Hematopoietic multipotent progenitor cell treated with erythropoietin and hydrocortisone succinate and interleukin-3 and kit ligand, for 4 days (in vitro differentiated cells): ENCODE measurements at regions not wholly inside any gene's neighbourhood (a gene's known extent, or its start where the extent isn't known, plus 50 kb on each side); places are given as distances from the start of the nearest gene placed in this dataset.

Experiments used
- DNase-seq: peaks from one replicate; pipeline ENCODE4 v3.0.0-alpha.2; 2015

- DNase-seq, result no peak
Measured at GRCh38 chrX:42946544-42947194, 168.7 kb upstream of the PPP1R2C start.

- DNase-seq, result no peak
Measured at GRCh38 chrX:42948723-42949657, 171.0 kb upstream of the PPP1R2C start.

GRCh38 chrX:42951747-42952146 lies 173.8 kb upstream of the PPP1R2C start:
- no peak for DNase-seq

GRCh38 chrX:42952621-42953020 lies 174.7 kb upstream of the PPP1R2C start:
- no peak for DNase-seq

- no peak for DNase-seq
Measured at GRCh38 chrX:42954880-42955279, 176.9 kb upstream of the PPP1R2C start.

- DNase-seq, result no peak
Measured at GRCh38 chrX:42955349-42955748, 177.4 kb upstream of the PPP1R2C start.

- peak; percentile 5 for DNase-seq
Measured at GRCh38 chrX:42967681-42968300, 189.8 kb upstream of the PPP1R2C start.

- DNase-seq, result no peak
Measured at GRCh38 chrX:42973321-42973720, 195.4 kb upstream of the PPP1R2C start.

GRCh38 chrX:42975906-42976305 lies 197.9 kb upstream of the PPP1R2C start:
- DNase-seq, result no peak

- peak; percentile 82 for DNase-seq
Measured at GRCh38 chrX:42976746-42977366, 198.9 kb upstream of the PPP1R2C start.

- DNase-seq, result no peak
Measured at GRCh38 chrX:42978655-42979379, 200.9 kb upstream of the PPP1R2C start.

- no peak for DNase-seq
Measured at GRCh38 chrX:42988700-42989099, 210.7 kb upstream of the PPP1R2C start.

GRCh38 chrX:42992199-42992943 lies 214.4 kb upstream of the PPP1R2C start:
- DNase-seq, result no peak

- DNase-seq, result no peak
Measured at GRCh38 chrX:42996861-42997260, 218.9 kb upstream of the PPP1R2C start.

- DNase-seq, result no peak
Measured at GRCh38 chrX:43000121-43000520, 222.2 kb upstream of the PPP1R2C start.

- DNase-seq, result no peak
Measured at GRCh38 chrX:43002526-43003203, 224.7 kb upstream of the PPP1R2C start.

- no peak for DNase-seq
Measured at GRCh38 chrX:43003204-43003565, 225.2 kb upstream of the PPP1R2C start.

- DNase-seq, result no peak
Measured at GRCh38 chrX:43003939-43004338, 226.0 kb upstream of the PPP1R2C start.

- no peak for DNase-seq
Measured at GRCh38 chrX:43005561-43005960, 227.6 kb upstream of the PPP1R2C start.

GRCh38 chrX:43008356-43008755 lies 230.4 kb upstream of the PPP1R2C start:
- no peak for DNase-seq

- no peak for DNase-seq
Measured at GRCh38 chrX:43016021-43016420, 238.1 kb upstream of the PPP1R2C start.
